ENCODE measurements at regions not wholly inside any gene's neighbourhood (a gene's known extent, or its start where the extent isn't known, plus 50 kb on each side); places are given as distances from the start of the nearest gene placed in this dataset.

GRCh38 chr14:101123618-101124510 lies 220.3 kb upstream of the RTL1 start:
- DNase-seq: no peak

- no peak for DNase-seq
Measured at GRCh38 chr14:101124815-101125214, 221.3 kb upstream of the RTL1 start.

GRCh38 chr14:101125313-101125712 lies 221.8 kb upstream of the RTL1 start:
- no peak for DNase-seq

GRCh38 chr14:101125719-101126651 lies 222.5 kb upstream of the RTL1 start:
- DNase-seq: no peak

- DNase-seq: no peak
Measured at GRCh38 chr14:101126731-101127130, 223.2 kb upstream of the RTL1 start.

GRCh38 chr14:101127224-101127623 lies 223.7 kb upstream of the RTL1 start:
- DNase-seq: no peak

- no peak for DNase-seq
Measured at GRCh38 chr14:101128478-101129321, 225.2 kb upstream of the RTL1 start.

GRCh38 chr14:101129521-101130167 lies 226.1 kb upstream of the RTL1 start:
- DNase-seq: no peak

- no peak for DNase-seq
Measured at GRCh38 chr14:101130861-101131260, 227.3 kb upstream of the RTL1 start.

GRCh38 chr14:101131451-101131916 lies 228.0 kb upstream of the RTL1 start:
- DNase-seq: peak; percentile 4

GRCh38 chr14:101132051-101132571 lies 228.6 kb upstream of the RTL1 start:
- peak; percentile 7 for DNase-seq

- no peak for DNase-seq
Measured at GRCh38 chr14:101132588-101132987, 229.1 kb upstream of the RTL1 start.

GRCh38 chr14:101133068-101133467 lies 229.5 kb upstream of the RTL1 start:
- no peak for DNase-seq

- no peak for DNase-seq
Measured at GRCh38 chr14:101134161-101134631, 230.7 kb upstream of the RTL1 start.

- DNase-seq: no peak
Measured at GRCh38 chr14:101134851-101135433, 231.4 kb upstream of the RTL1 start.

GRCh38 chr14:101135796-101136742 lies 232.5 kb upstream of the RTL1 start:
- DNase-seq: no peak

- DNase-seq: no peak
Measured at GRCh38 chr14:101137234-101137633, 233.7 kb upstream of the RTL1 start.

- no peak for DNase-seq
Measured at GRCh38 chr14:101147848-101148247, 244.3 kb upstream of the RTL1 start.

- DNase-seq: no peak
Measured at GRCh38 chr14:101150039-101150610, 246.6 kb upstream of the RTL1 start.

All from activated CD4-positive, alpha-beta T cell treated with anti-CD3 and anti-CD28 coated beads for 1 hour (primary cell).